H1 (cell line): ENCODE measurements at regions not wholly inside any gene's neighbourhood (a gene's known extent, or its start where the extent isn't known, plus 50 kb on each side); places are given as distances from the start of the nearest gene placed in this dataset.

Experiments used
- CTCF ChIA-PET: fragments of 300-600 bp; sonication (Branson Sonifier 250); formaldehyde crosslinking; loops from one replicate; lab custom pipeline; 2021; ENCODE audit not compliant: partially characterized antibody; lab: Charles Lee
- POLR2A ChIA-PET: fragments of 300-600 bp; sonication (Branson Sonifier 250); formaldehyde crosslinking; loops from one replicate; lab custom pipeline; 2021; ENCODE audit warnings: inconsistent platforms; ENCODE audit not compliant: partially characterized antibody; lab: Charles Lee
- DNase-seq, 2 experiments: peaks; one replicate each; pipeline versions ENCODE4 v3.0.0 to v3.0.0-alpha.2; 2010 to 2022; ENCODE audit warnings: low spot score in 2 of 2, low read depth in 1 of 2, mixed read lengths in 1 of 2
- FAIRE-seq: peaks from 2 replicates; lab custom pipeline; 2011; peaks lifted over from hg19 to GRCh38; lab: Jason Lieb, UNC
- H2AFZ ChIP-seq: 2 replicates; pipeline ENCODE4 v1.8.1; 2012; ENCODE audit warnings: low read length, inconsistent platforms
- H2AK5ac ChIP-seq: 2 replicates; pipeline ENCODE4 v1.6.1; 2013; ENCODE audit warnings: low read depth, low read length
- H2BK120ac ChIP-seq: replicated peaks from 2 replicates; pipeline ENCODE3; 2013; ENCODE audit warnings: low read depth, low read length, inconsistent platforms
- H2BK12ac ChIP-seq: 2 replicates; pipeline ENCODE4 v1.6.1; 2013; ENCODE audit warnings: low read depth, low read length
- H2BK15ac ChIP-seq: 2 replicates; pipeline ENCODE4 v1.6.1; 2013; ENCODE audit warnings: low read length
- H2BK20ac ChIP-seq: 2 replicates; pipeline ENCODE4 v1.6.1; 2013; ENCODE audit warnings: low read length
- H2BK5ac ChIP-seq: 2 replicates; pipeline ENCODE4 v1.6.1; 2013; ENCODE audit warnings: low read depth, low read length
- H3K14ac ChIP-seq: 2 replicates; pipeline ENCODE4 v1.6.1; 2013; ENCODE audit warnings: inconsistent platforms; ENCODE audit not compliant: insufficient read length
- H3K18ac ChIP-seq: 2 replicates; pipeline ENCODE4 v1.6.1; 2013; ENCODE audit warnings: low read length; ENCODE audit errors: extremely low read depth
- H3K23ac ChIP-seq: 2 replicates; pipeline ENCODE4 v1.6.1; 2013; ENCODE audit warnings: inconsistent platforms; ENCODE audit not compliant: insufficient read length
- H3K23me2 ChIP-seq: 2 replicates; pipeline ENCODE4 v1.6.1; 2013; ENCODE audit warnings: low read depth, low read length
- H3K27ac ChIP-seq: 2 replicates; pipeline ENCODE4 v1.6.1; 2011; ENCODE audit warnings: low read depth, low read length, inconsistent platforms
- H3K27me3 ChIP-seq, 4 experiments: replicated peaks in 1 of 4; 1 replicate in 1 of 4; 2 replicates in 3 of 4; pipeline versions ENCODE4 v1.6.1 to v1.8.1; 2011 to 2013; ENCODE audit warnings: low read length in 3 of 4, mild to moderate bottlenecking in 3 of 4, inconsistent platforms in 2 of 4, mixed read lengths in 2 of 4, moderate library complexity in 1 of 4; ENCODE audit not compliant: control insufficient read depth in 3 of 4, insufficient read depth in 3 of 4; ENCODE audit errors: extremely low read depth in 1 of 4
- H3K36me3 ChIP-seq, 4 experiments: 2 replicates each; pipeline versions ENCODE4 v1.6.1 to v1.8.1; 2011 to 2013; ENCODE audit warnings: mild to moderate bottlenecking in 4 of 4, low read length in 3 of 4, moderate library complexity in 2 of 4, control low read depth in 1 of 4, inconsistent platforms in 1 of 4; ENCODE audit not compliant: insufficient read depth in 4 of 4, control insufficient read depth in 2 of 4
- H3K4ac ChIP-seq: replicated peaks from 2 replicates; pipeline ENCODE3; 2013; ENCODE audit warnings: low read length, low read depth, mixed read lengths, inconsistent platforms; ENCODE audit not compliant: insufficient read length
- H3K4me1 ChIP-seq, 4 experiments: replicated peaks in 1 of 4; 1 replicate in 1 of 4; 2 replicates in 3 of 4; pipeline versions ENCODE4 v1.6.1 to v1.8.1; 2011 to 2013; ENCODE audit warnings: low read length in 3 of 4, inconsistent platforms in 2 of 4, mixed read lengths in 1 of 4; ENCODE audit not compliant: insufficient read depth in 4 of 4, control insufficient read depth in 3 of 4
- H3K4me2 ChIP-seq, 2 experiments: 2 replicates each; pipeline versions ENCODE4 v1.6.1 to v1.8.1; 2011 to 2013; ENCODE audit warnings: low read depth in 2 of 2, low read length in 2 of 2, control low read depth in 1 of 2, inconsistent platforms in 1 of 2, mild to moderate bottlenecking in 1 of 2; ENCODE audit not compliant: insufficient read depth in 1 of 2
- H3K4me3 ChIP-seq, 4 experiments: fragments of 200-600, 300-600 bp in 1 of 4; sonication (generic), shearing (Covaris generic), sonication (Bioruptor Twin) in 1 of 4; 2 replicates each; pipeline versions ENCODE4 v1.5.1 to v1.8.1; 2011 to 2016; ENCODE audit warnings: low read length in 4 of 4, low read depth in 3 of 4, control low read depth in 2 of 4, inconsistent platforms in 2 of 4, mild to moderate bottlenecking in 2 of 4, mixed read lengths in 1 of 4, moderate library complexity in 1 of 4; ENCODE audit not compliant: insufficient read depth in 2 of 4; ENCODE audit errors: extremely low read depth in 1 of 4
- H3K56ac ChIP-seq: replicated peaks from 2 replicates; pipeline ENCODE3; 2013; ENCODE audit warnings: low read depth, mild to moderate bottlenecking, mixed read lengths, low read length, inconsistent platforms; ENCODE audit not compliant: insufficient read length
- H3K79me1 ChIP-seq: 2 replicates; pipeline ENCODE4 v1.6.1; 2013; ENCODE audit warnings: low read depth, low read length, control low read depth
- H3K79me2 ChIP-seq, 2 experiments: 2 replicates each; pipeline versions ENCODE4 v1.6.1 to v1.8.1; 2012 to 2013; ENCODE audit warnings: low read length in 2 of 2, mild to moderate bottlenecking in 2 of 2, inconsistent platforms in 1 of 2; ENCODE audit not compliant: insufficient read depth in 2 of 2, control insufficient read depth in 1 of 2
- H3K9ac ChIP-seq, 4 experiments: replicated peaks in 1 of 4; 1 replicate in 1 of 4; 2 replicates in 3 of 4; pipeline versions ENCODE4 v1.6.1 to v1.8.1; 2011 to 2013; ENCODE audit warnings: low read depth in 3 of 4, low read length in 3 of 4, control low read depth in 2 of 4, mild to moderate bottlenecking in 2 of 4, moderate library complexity in 2 of 4, inconsistent platforms in 1 of 4; ENCODE audit errors: extremely low read depth in 1 of 4
- H3K9me3 ChIP-seq, 2 experiments: 2 replicates each; pipeline versions ENCODE4 v1.6.1 to v1.8.1; 2012 to 2013; ENCODE audit warnings: mild to moderate bottlenecking in 2 of 2, moderate library complexity in 2 of 2, control low read depth in 1 of 2, inconsistent platforms in 1 of 2, low read depth in 1 of 2, low read length in 1 of 2, mixed read lengths in 1 of 2; ENCODE audit not compliant: insufficient read depth in 2 of 2
- H4K20me1 ChIP-seq, 2 experiments: replicated peaks in 1 of 2; 2 replicates each; pipeline versions ENCODE3 to v1.8.1; 2011 to 2013; ENCODE audit warnings: inconsistent platforms in 2 of 2, low read length in 2 of 2, mild to moderate bottlenecking in 1 of 2; ENCODE audit not compliant: insufficient read depth in 2 of 2, control insufficient read depth in 1 of 2
- H4K5ac ChIP-seq: 2 replicates; pipeline ENCODE4 v1.6.1; 2013; ENCODE audit warnings: low read length, low read depth, mixed read lengths, inconsistent platforms; ENCODE audit not compliant: insufficient read length
- H4K8ac ChIP-seq: 2 replicates; pipeline ENCODE4 v1.8.0; 2013; ENCODE audit warnings: mild to moderate bottlenecking, moderate library complexity, low read length, inconsistent platforms; ENCODE audit not compliant: insufficient read depth; ENCODE audit errors: extremely low read depth
- H4K91ac ChIP-seq: replicated peaks from 2 replicates; pipeline ENCODE3; 2013; ENCODE audit warnings: low read length, mixed read lengths, inconsistent platforms; ENCODE audit not compliant: insufficient read length
- CTCF ChIP-seq, 3 experiments: IDR thresholded peaks; 1 replicate in 2 of 3; 2 replicates in 1 of 3; pipeline versions ENCODE4 v1.5.1 to v1.6.1; 2011; ENCODE audit warnings: low read length in 3 of 3, mild to moderate bottlenecking in 3 of 3, inconsistent platforms in 2 of 3, low read depth in 1 of 3, moderate library complexity in 1 of 3; ENCODE audit not compliant: insufficient read depth in 1 of 3; ENCODE audit errors: control extremely low read depth in 1 of 3
- POU5F1 ChIP-seq: IDR thresholded peaks from 2 replicates; pipeline ENCODE4 v1.6.1; 2011; ENCODE audit warnings: low read depth, mild to moderate bottlenecking, low read length, moderate library complexity
- WGBS, 2 experiments: shearing (Covaris generic) in 1 of 2; methylation state at CpG; one replicate each; pipeline versions ENCODE4 v1.1.6 to v1.1.7; 2013 to 2015; ENCODE audit warnings: low lambda C conversion rate in 2 of 2, mixed read lengths in 2 of 2, inconsistent platforms in 1 of 2, low coverage in 1 of 2, missing lambda C conversion rate in 1 of 2; ENCODE audit not compliant: insufficient replicate concordance in 2 of 2, insufficient coverage in 1 of 2, insufficient read length in 1 of 2; ENCODE audit errors: extremely low coverage in 1 of 2, missing lambda C conversion rate in 1 of 2; 5-methylcytosine and 5-hydroxymethylcytosine counted together

GRCh38 chr2:239535413-239536144, 134.8 kb upstream of the HDAC4 start:
- H2AK5ac ChIP-seq = no peak overlapping the region
- WGBS, 2 experiments = 85% methylated on average over 8 of the region's 8 CpGs; no CpG with 5 or more reads in 1 of the 2 experiments
- no peak overlapping the region for H3K9ac ChIP-seq
- no peak overlapping the region for H2BK20ac ChIP-seq
- no peak overlapping the region for H3K56ac ChIP-seq
- no peak overlapping the region for H3K18ac ChIP-seq
- H3K23ac ChIP-seq = no peak overlapping the region
- DNase-seq (no peak), FAIRE-seq (no peak)
- ChIA-PET CTCF (no interaction called here), POLR2A (no interaction called here)
- H3K4me1 ChIP-seq = peaks cover 0 to 3% (median under 1%) of the 10 kb centered on the region in 4 experiments; a peak in 3 of 7 replicates
- H2BK120ac ChIP-seq = no peak overlapping the region
- no peak overlapping the region for H2AFZ ChIP-seq
- peaks cover 0 to 1% of the 10 kb centered on the region in 2 experiments for H4K20me1 ChIP-seq
- H2BK12ac ChIP-seq = no peak overlapping the region
- no peak overlapping the region for H3K4me2 ChIP-seq
- H3K79me1 ChIP-seq = no peaks in the 10 kb centered on the region
- no peak overlapping the region for H4K91ac ChIP-seq
- no peak overlapping the region for H2BK5ac ChIP-seq
- H3K27me3 ChIP-seq = peaks cover 0 to 2% (median 0%) of the 10 kb centered on the region in 4 experiments; a peak in 1 of 7 replicates
- no peak overlapping the region for H3K14ac ChIP-seq
- TF ChIP-seq CTCF (IDR thresholded peaks at IDR 0.05; ENCODE audit: control extremely low read depth in 1 of 3, insufficient read depth in 1 of 3, low read depth in 1 of 3, low read length in 3 of 3) = peak in 2 of 3 experiments; percentile 24 to 29; a peak in 2 of 4 replicates
- no peak for TF ChIP-seq POU5F1
- H3K4me3 ChIP-seq = no peak overlapping the region
- peaks cover 0 to 4% of the 10 kb centered on the region in 2 experiments; a peak in 1 of 4 replicates for H3K9me3 ChIP-seq
- H4K8ac ChIP-seq = no peak overlapping the region; the same call in 1 of the 2 replicates
- H2BK15ac ChIP-seq = no peak overlapping the region
- no peak overlapping the region for H3K27ac ChIP-seq
- H3K79me2 ChIP-seq = no peaks in the 10 kb centered on the region
- H4K5ac ChIP-seq = no peak overlapping the region
- H3K36me3 ChIP-seq = no peaks in the 10 kb centered on the region; a peak in 1 of 8 replicates
- no peaks in the 10 kb centered on the region for H3K23me2 ChIP-seq
- H3K4ac ChIP-seq = no peak overlapping the region
